SK-N-SH (cell line): ENCODE measurements at regions not wholly inside any gene's neighbourhood (a gene's known extent, or its start where the extent isn't known, plus 50 kb on each side); places are given as distances from the start of the nearest gene placed in this dataset.

Experiments
- CTCF ChIA-PET: fragments of 300-600, 350-600 bp; formaldehyde crosslinking; extraction: SDS; loops from one replicate; lab custom pipeline; 2021; lab: Yijun Ruan, JAX
- POLR2A ChIA-PET: fragments of 350-600 bp; sonication (Branson Sonifier 250); formaldehyde crosslinking; extraction: SDS; loops from one replicate; lab custom pipeline; 2020; ENCODE audit warnings: antibody characterized with exemption, inconsistent platforms; lab: Yijun Ruan, JAX
- DNase-seq: peaks from one replicate; pipeline ENCODE4 v3.0.0; 2012
- H2AFZ ChIP-seq: fragments of 200-600 bp; sonication (generic); 2 replicates; pipeline ENCODE4 v1.8.1; 2016; ENCODE audit warnings: antibody characterized with exemption, mild to moderate bottlenecking, low read depth
- H3F3A ChIP-seq: fragments of 200-600 bp; sonication (generic); replicated peaks from 2 replicates; pipeline ENCODE3; 2016; ENCODE audit warnings: antibody characterized with exemption, mild to moderate bottlenecking; ENCODE audit not compliant: insufficient read depth
- H3K27ac ChIP-seq, 2 experiments: fragments of 200-500 bp in 1 of 2; fragments of 200-600 bp in 1 of 2; sonication (Bioruptor generic) in 1 of 2; sonication (generic), shearing (Covaris generic) in 1 of 2; 2 replicates each; pipeline versions ENCODE4 v1.5.1 to v1.6.1; 2014 to 2016; ENCODE audit warnings: low read depth in 2 of 2, inconsistent platforms in 1 of 2, low read length in 1 of 2, mild to moderate bottlenecking in 1 of 2, mixed read lengths in 1 of 2
- H3K27me3 ChIP-seq: fragments of 200-600 bp; sonication (generic), shearing (Covaris generic); 2 replicates; pipeline ENCODE4 v1.6.1; 2016; ENCODE audit warnings: mixed run types; ENCODE audit not compliant: insufficient read depth
- H3K36me3 ChIP-seq, 2 experiments: fragments of 200-500 bp in 1 of 2; fragments of 200-600 bp in 1 of 2; sonication (Bioruptor generic) in 1 of 2; sonication (generic) in 1 of 2; replicated peaks in 1 of 2; 2 replicates each; pipeline versions ENCODE3 to v1.5.1; 2014 to 2016; ENCODE audit warnings: low read length in 1 of 2, mild to moderate bottlenecking in 1 of 2; ENCODE audit not compliant: insufficient read depth in 2 of 2, control insufficient read depth in 1 of 2
- H3K4me1 ChIP-seq, 2 experiments: fragments of 200-500 bp in 1 of 2; fragments of 200-600 bp in 1 of 2; sonication (Bioruptor generic) in 1 of 2; sonication (generic), shearing (Covaris generic) in 1 of 2; 2 replicates each; pipeline versions ENCODE4 v1.5.1 to v1.6.1; 2014 to 2016; ENCODE audit warnings: low read depth in 1 of 2, low read length in 1 of 2, mixed run types in 1 of 2; ENCODE audit not compliant: insufficient read depth in 2 of 2, control insufficient read depth in 1 of 2
- H3K4me2 ChIP-seq: fragments of 200-600 bp; sonication (generic), shearing (Covaris generic); 2 replicates; pipeline ENCODE4 v1.6.1; 2017; ENCODE audit warnings: mixed run types
- H3K4me3 ChIP-seq, 2 experiments: fragments of 200-500 bp in 1 of 2; fragments of 200-600 bp in 1 of 2; sonication (Bioruptor generic) in 1 of 2; sonication (generic), shearing (Covaris generic) in 1 of 2; 2 replicates each; pipeline versions ENCODE4 v1.5.1 to v1.8.1; 2014 to 2016; ENCODE audit warnings: low read depth in 2 of 2, inconsistent platforms in 1 of 2, low read length in 1 of 2, mild to moderate bottlenecking in 1 of 2, mixed read lengths in 1 of 2, moderate library complexity in 1 of 2
- H3K79me2 ChIP-seq: fragments of 200-600 bp; sonication (generic); 2 replicates; pipeline ENCODE4 v1.8.1; 2017; ENCODE audit warnings: mild to moderate bottlenecking; ENCODE audit not compliant: insufficient read depth
- H3K9ac ChIP-seq: fragments of 200-600 bp; sonication (generic); 2 replicates; pipeline ENCODE4 v1.6.1; 2017; ENCODE audit warnings: mixed run types
- H3K9me2 ChIP-seq: fragments of 200-600 bp; sonication (generic); 2 replicates; pipeline ENCODE4 v1.6.1; 2017; ENCODE audit warnings: mixed run types
- H3K9me3 ChIP-seq: fragments of 200-600 bp; sonication (generic); 2 replicates; pipeline ENCODE4 v1.6.1; 2017; ENCODE audit warnings: mixed run types, mild to moderate bottlenecking, moderate library complexity
- H4K20me1 ChIP-seq: fragments of 200-600 bp; sonication (generic); 2 replicates; pipeline ENCODE4 v1.6.1; 2017; ENCODE audit warnings: mild to moderate bottlenecking, mixed run types; ENCODE audit not compliant: insufficient read depth
- CHD2 ChIP-seq: fragments of 150-350 bp; IDR thresholded peaks from 2 replicates; pipeline ENCODE4 v1.6.1; 2018; ENCODE audit warnings: low read length; ENCODE audit not compliant: partially characterized antibody
- EZH2phosphoT487 ChIP-seq: fragments of 200-600 bp; sonication (generic); IDR thresholded peaks from 2 replicates; pipeline ENCODE4 v1.6.1; 2017; ENCODE audit warnings: low read depth, mixed run types, mild to moderate bottlenecking, antibody characterized with exemption, moderate library complexity, borderline replicate concordance
- FOSL2 ChIP-seq: IDR thresholded peaks from 2 replicates; pipeline ENCODE4 v1.4.0; 2012; ENCODE audit warnings: low read depth, mild to moderate bottlenecking, moderate library complexity, borderline replicate concordance
- FOXM1 ChIP-seq: IDR thresholded peaks from 2 replicates; pipeline ENCODE4 v1.4.0; 2012; ENCODE audit warnings: low read depth, mild to moderate bottlenecking
- GABPA ChIP-seq: IDR thresholded peaks from 2 replicates; pipeline ENCODE4 v1.4.0; 2012; ENCODE audit warnings: low read depth, mild to moderate bottlenecking
- JUND ChIP-seq: IDR thresholded peaks from 2 replicates; pipeline ENCODE4 v1.4.0; 2012
- MEF2A ChIP-seq: IDR thresholded peaks from 2 replicates; pipeline ENCODE4 v1.4.0; 2012; ENCODE audit warnings: low read depth, borderline replicate concordance
- RAD21 ChIP-seq: IDR thresholded peaks from 2 replicates; pipeline ENCODE4 v1.6.1; 2012; ENCODE audit warnings: mild to moderate bottlenecking, low read length
- RCOR1 ChIP-seq: fragments of 150-350 bp; IDR thresholded peaks from 2 replicates; pipeline ENCODE4 v1.6.1; 2017; ENCODE audit warnings: antibody characterized with exemption, low read length
- REST ChIP-seq: IDR thresholded peaks from 2 replicates; pipeline ENCODE4 v1.6.1; 2012; ENCODE audit warnings: mild to moderate bottlenecking, low read depth, low read length, moderate library complexity
- RFX5 ChIP-seq: IDR thresholded peaks from 2 replicates; pipeline ENCODE4 v1.6.1; 2012; ENCODE audit warnings: mild to moderate bottlenecking, improper control_type of control experiment, low read length
- SMC3 ChIP-seq: IDR thresholded peaks from 2 replicates; pipeline ENCODE4 v1.6.1; 2012; ENCODE audit warnings: low read depth, low read length, improper control_type of control experiment
- TAF1 ChIP-seq: IDR thresholded peaks from 2 replicates; pipeline ENCODE4 v1.6.1; 2012; ENCODE audit warnings: low read depth, mild to moderate bottlenecking, low read length, moderate library complexity, borderline replicate concordance
- TCF12 ChIP-seq: IDR thresholded peaks from 2 replicates; pipeline ENCODE4 v1.4.0; 2012
- TEAD4 ChIP-seq: IDR thresholded peaks from 2 replicates; pipeline ENCODE4 v1.4.0; 2012; ENCODE audit warnings: mild to moderate bottlenecking, borderline replicate concordance; ENCODE audit not compliant: insufficient read depth
- USF1 ChIP-seq: IDR thresholded peaks from 2 replicates; pipeline ENCODE4 v1.4.0; 2012; ENCODE audit warnings: low read depth, borderline replicate concordance
- USF2 ChIP-seq: fragments of 150-350 bp; IDR thresholded peaks from 2 replicates; pipeline ENCODE4 v1.6.1; 2017; ENCODE audit warnings: antibody characterized with exemption, low read length, low read depth, borderline replicate concordance
- WGBS: methylation state at CpG from one replicate; pipeline ENCODE4 v1.1.6; 2017; ENCODE audit warnings: low lambda C conversion rate; 5-methylcytosine and 5-hydroxymethylcytosine counted together

- ChIA-PET CTCF (no interaction called here), POLR2A (no interaction called here)
- Histone ChIP-seq H3K9me2 (no peaks in the 10 kb centered on the region), H3F3A (no peaks in the 10 kb centered on the region), H3K27me3 (no peaks in the 10 kb centered on the region), H3K4me3 (no peak overlapping the region), H3K27ac (no peak overlapping the region), H3K4me2 (no peak overlapping the region), H3K36me3 (no peaks in the 10 kb centered on the region), H3K79me2 (no peaks in the 10 kb centered on the region), H3K9me3 (no peaks in the 10 kb centered on the region), H3K9ac (no peak overlapping the region), H2AFZ (no peak overlapping the region), H4K20me1 (no peaks in the 10 kb centered on the region), H3K4me1 (no peaks in the 10 kb centered on the region)
- WGBS: 2% methylated on average over 5 of the region's 5 CpGs
- no peak for DNase-seq
- no peak for TF ChIP-seq TAF1
- no peak for TF ChIP-seq USF2
- TF ChIP-seq FOSL2: no peak
- no peak for TF ChIP-seq MEF2A
- TF ChIP-seq EZH2phosphoT487: no peak
- no peak for TF ChIP-seq TCF12
- TF ChIP-seq USF1: no peak
- TF ChIP-seq RAD21: no peak
- no peak for TF ChIP-seq RFX5
- TF ChIP-seq SMC3: no peak
- no peak for TF ChIP-seq TEAD4
- TF ChIP-seq JUND: no peak
Observed at GRCh38 chr4:81802285-81802846, 330.7 kb upstream of the RASGEF1B start.

GRCh38 chr4:81799371-81799770, 327.7 kb upstream of the RASGEF1B start:
- H3K9me3 ChIP-seq: no peaks in the 10 kb centered on the region
- TF ChIP-seq CHD2 (no peak), TEAD4 (no peak), REST (no peak), GABPA (no peak), MEF2A (no peak), RAD21 (no peak), RCOR1 (no peak), FOXM1 (no peak), EZH2phosphoT487 (no peak)
- no peaks in the 10 kb centered on the region for H3F3A ChIP-seq
- H3K4me1 ChIP-seq: no peaks in the 10 kb centered on the region
- no peaks in the 10 kb centered on the region for H3K27me3 ChIP-seq
- ChIA-PET POLR2A (no interaction called here), CTCF (no interaction called here)
- H3K79me2 ChIP-seq: no peaks in the 10 kb centered on the region
- no peak overlapping the region for H3K9ac ChIP-seq
- no peak overlapping the region for H2AFZ ChIP-seq
- no peaks in the 10 kb centered on the region for H4K20me1 ChIP-seq
- 0% methylated on average over 1 of the region's 1 CpG for WGBS
- H3K4me3 ChIP-seq: no peak overlapping the region
- no peak overlapping the region for H3K4me2 ChIP-seq
- no peaks in the 10 kb centered on the region for H3K9me2 ChIP-seq
- H3K27ac ChIP-seq: no peak overlapping the region
- H3K36me3 ChIP-seq: no peaks in the 10 kb centered on the region
- no peak for DNase-seq
